ENCODE measurements at regions not wholly inside any gene's neighbourhood (a gene's known extent, or its start where the extent isn't known, plus 50 kb on each side); places are given as distances from the start of the nearest gene placed in this dataset.

DNA sequence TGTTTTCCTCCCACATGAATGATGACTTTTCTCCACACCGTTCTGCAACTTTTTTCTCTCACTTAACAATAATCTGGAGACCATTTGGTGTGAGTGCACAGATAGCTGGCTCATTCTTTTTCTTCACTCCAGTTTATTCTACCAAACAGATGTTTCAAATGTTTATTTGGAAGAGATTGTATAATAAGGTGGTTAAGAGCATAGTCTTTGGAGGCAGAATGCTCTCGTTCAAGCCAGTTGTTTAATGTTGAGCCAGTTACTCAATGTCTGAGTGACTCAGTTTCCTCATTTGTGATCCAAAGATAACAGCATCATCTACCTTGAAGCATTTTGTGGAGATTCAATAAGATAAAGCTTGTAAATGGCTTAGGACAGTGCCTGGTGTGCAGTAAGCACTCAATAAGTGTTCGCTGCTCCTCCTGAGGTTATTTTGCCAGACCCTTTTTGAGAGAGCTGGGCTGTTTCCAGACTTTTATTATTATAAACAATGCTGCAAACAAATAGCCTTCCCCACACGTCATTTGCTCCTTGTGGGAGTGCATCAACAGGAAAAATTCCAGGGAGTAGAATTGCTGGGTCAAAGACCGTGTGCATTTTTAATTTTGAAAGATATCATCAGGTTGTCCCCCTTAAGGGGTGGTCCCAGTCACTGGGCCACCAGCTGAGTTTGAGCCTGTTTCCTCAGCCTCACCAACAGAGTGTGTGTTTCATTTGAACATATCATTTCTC lies 70.6 kb downstream of the VEGFA start:
- no peak for DNase-seq

DNA sequence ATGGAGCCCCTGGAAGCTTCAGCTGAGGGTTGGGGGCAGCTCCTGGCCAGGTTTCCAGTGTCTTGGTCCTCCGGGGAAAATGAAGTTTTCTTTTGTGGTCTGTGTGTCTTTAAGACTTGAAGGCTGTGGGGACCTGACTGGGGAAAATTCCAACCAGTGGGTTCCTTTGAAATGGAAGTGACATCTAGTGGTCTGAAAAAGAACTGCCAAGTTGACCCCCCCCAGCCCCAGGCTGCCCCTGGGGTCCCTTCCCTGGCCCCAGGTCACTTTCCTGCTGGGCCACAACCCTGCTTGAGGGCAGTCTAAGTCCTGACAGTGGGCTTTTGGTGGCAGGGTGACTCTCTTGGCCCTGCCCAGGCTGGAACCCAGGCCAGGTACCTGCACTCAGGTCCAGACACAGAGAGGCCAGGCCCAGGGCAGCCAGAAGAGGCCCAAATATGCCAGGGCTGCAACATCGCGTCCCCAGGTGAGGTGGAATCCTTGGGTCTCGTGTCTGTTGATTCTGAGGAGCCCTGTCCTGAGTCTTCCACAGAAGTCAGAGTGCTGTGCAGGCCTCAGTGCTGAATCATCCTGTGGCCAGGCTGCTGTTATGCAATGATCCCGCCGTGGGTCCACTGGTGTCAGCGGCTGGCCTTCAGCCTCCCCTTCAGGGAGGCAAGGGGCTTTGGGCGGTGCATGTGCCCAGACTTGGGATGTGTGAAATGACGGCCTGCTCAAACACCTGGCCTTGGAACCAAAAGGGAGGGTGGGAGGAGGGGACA lies 68.4 kb downstream of the VEGFA start:
- DNase-seq, result no peak

DNA sequence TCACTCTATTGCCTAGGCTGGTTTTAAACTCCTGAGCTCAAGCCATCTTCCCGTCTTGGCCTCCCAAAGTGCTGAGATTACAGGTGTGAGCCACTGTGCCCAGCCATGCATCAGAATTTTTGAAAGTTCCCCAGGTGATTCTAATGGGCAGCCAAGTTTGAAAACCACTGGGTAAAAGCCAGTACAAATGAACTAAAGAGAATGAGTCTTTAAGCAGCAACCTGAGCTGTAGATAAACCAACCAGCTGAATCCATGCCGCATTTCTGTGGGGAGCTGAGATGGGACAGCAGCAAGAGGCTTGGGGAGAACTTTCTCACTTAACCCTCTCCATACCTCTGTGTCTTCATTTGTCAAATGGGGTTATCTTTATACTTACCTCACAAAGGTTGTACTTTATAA lies 67.5 kb downstream of the VEGFA start:
- DNase-seq, result no peak

DNA sequence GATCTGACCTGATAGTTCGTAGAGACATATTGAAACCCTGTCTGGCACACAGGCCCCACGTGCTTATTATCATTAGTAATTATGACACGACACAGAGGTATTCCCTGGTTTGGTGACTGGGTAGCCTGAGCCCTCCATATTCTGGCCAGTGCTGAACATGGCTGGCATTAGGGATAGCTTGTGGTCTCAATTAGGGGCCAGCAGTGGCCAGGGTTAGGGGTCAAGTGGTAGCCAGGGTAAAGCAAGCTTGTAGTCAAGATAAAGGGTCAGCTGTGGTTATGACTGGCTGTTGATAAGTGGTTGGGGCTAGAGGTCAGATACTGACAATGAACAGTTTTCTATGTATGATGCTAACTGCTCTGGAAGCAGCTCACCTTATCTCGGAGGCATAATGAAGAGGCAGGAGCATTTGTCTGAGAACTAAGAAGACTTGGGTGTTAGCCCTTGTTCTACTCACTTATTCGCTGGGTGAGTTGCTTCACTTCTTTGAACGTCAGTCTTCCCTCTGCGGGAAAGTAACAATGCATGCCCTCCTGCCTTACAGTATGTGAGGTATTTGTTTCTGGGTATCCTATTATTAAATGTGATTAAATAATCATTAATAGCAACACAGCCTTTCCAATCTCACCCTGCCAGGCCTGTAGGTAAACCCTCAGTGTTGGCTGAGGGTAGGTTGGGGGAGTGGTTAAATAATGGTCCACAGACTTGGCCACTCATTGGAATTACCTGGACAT lies 66.7 kb downstream of the VEGFA start:
- DNase-seq, result no peak
